ENCODE measurements at regions not wholly inside any gene's neighbourhood (a gene's known extent, or its start where the extent isn't known, plus 50 kb on each side); places are given as distances from the start of the nearest gene placed in this dataset.

- DNase-seq (ENCODE audit: low read depth) = no peak
- TF ChIP-seq CTCF (IDR thresholded peaks at IDR 0.05; ENCODE audit: low read depth, low read length, missing control alignments) = no peak
- no peak overlapping the region for H3K4me3 ChIP-seq (ENCODE audit: low read depth, low read length)
Measured at GRCh38 chr19:32196690-32197420, 148.6 kb upstream of the ZNF507 start.

- no peak for TF ChIP-seq CTCF (IDR thresholded peaks at IDR 0.05; ENCODE audit: low read depth, low read length, missing control alignments)
- H3K4me3 ChIP-seq (ENCODE audit: low read depth, low read length) = no peak overlapping the region
- DNase-seq (ENCODE audit: low read depth) = no peak
Measured at GRCh38 chr19:32197896-32198882, 147.2 kb upstream of the ZNF507 start.

GRCh38 chr19:32199501-32200040, 145.8 kb upstream of the ZNF507 start:
- no peak for TF ChIP-seq CTCF (IDR thresholded peaks at IDR 0.05; ENCODE audit: low read depth, low read length, missing control alignments)
- no peak for DNase-seq (ENCODE audit: low read depth)
- H3K4me3 ChIP-seq (ENCODE audit: low read depth, low read length) = no peak overlapping the region

- DNase-seq (ENCODE audit: low read depth) = no peak
- H3K4me3 ChIP-seq (ENCODE audit: low read depth, low read length) = no peak overlapping the region
- no peak for TF ChIP-seq CTCF (IDR thresholded peaks at IDR 0.05; ENCODE audit: low read depth, low read length, missing control alignments)
Measured at GRCh38 chr19:32200312-32201038, 144.9 kb upstream of the ZNF507 start.

- TF ChIP-seq CTCF (IDR thresholded peaks at IDR 0.05; ENCODE audit: low read depth, low read length, missing control alignments) = no peak
- no peak for DNase-seq (ENCODE audit: low read depth)
- no peak overlapping the region for H3K4me3 ChIP-seq (ENCODE audit: low read depth, low read length)
Measured at GRCh38 chr19:32201211-32201610, 144.2 kb upstream of the ZNF507 start.

GRCh38 chr19:32201636-32202051, 143.8 kb upstream of the ZNF507 start:
- TF ChIP-seq CTCF (IDR thresholded peaks at IDR 0.05; ENCODE audit: low read depth, low read length, missing control alignments) = no peak
- H3K4me3 ChIP-seq (ENCODE audit: low read depth, low read length) = no peak overlapping the region
- no peak for DNase-seq (ENCODE audit: low read depth)

Measured in GM12864 (cell line).